H1 (cell line): ENCODE measurements at regions not wholly inside any gene's neighbourhood (a gene's known extent, or its start where the extent isn't known, plus 50 kb on each side); places are given as distances from the start of the nearest gene placed in this dataset.

Experiments used
- CTCF ChIA-PET: fragments of 300-600 bp; sonication (Branson Sonifier 250); formaldehyde crosslinking; loops from one replicate; lab custom pipeline; 2021; ENCODE audit not compliant: partially characterized antibody; lab: Charles Lee
- POLR2A ChIA-PET: fragments of 300-600 bp; sonication (Branson Sonifier 250); formaldehyde crosslinking; loops from one replicate; lab custom pipeline; 2021; ENCODE audit warnings: inconsistent platforms; ENCODE audit not compliant: partially characterized antibody; lab: Charles Lee
- DNase-seq, 2 experiments: peaks; one replicate each; pipeline versions ENCODE4 v3.0.0 to v3.0.0-alpha.2; 2010 to 2022; ENCODE audit warnings: low spot score in 2 of 2, low read depth in 1 of 2, mixed read lengths in 1 of 2
- FAIRE-seq: peaks from 2 replicates; lab custom pipeline; 2011; peaks lifted over from hg19 to GRCh38; lab: Jason Lieb, UNC
- H2AFZ ChIP-seq: 2 replicates; pipeline ENCODE4 v1.8.1; 2012; ENCODE audit warnings: low read length, inconsistent platforms
- H2AK5ac ChIP-seq: 2 replicates; pipeline ENCODE4 v1.6.1; 2013; ENCODE audit warnings: low read depth, low read length
- H2BK120ac ChIP-seq: replicated peaks from 2 replicates; pipeline ENCODE3; 2013; ENCODE audit warnings: low read depth, low read length, inconsistent platforms
- H2BK12ac ChIP-seq: 2 replicates; pipeline ENCODE4 v1.6.1; 2013; ENCODE audit warnings: low read depth, low read length
- H2BK15ac ChIP-seq: 2 replicates; pipeline ENCODE4 v1.6.1; 2013; ENCODE audit warnings: low read length
- H2BK20ac ChIP-seq: 2 replicates; pipeline ENCODE4 v1.6.1; 2013; ENCODE audit warnings: low read length
- H2BK5ac ChIP-seq: 2 replicates; pipeline ENCODE4 v1.6.1; 2013; ENCODE audit warnings: low read depth, low read length
- H3K14ac ChIP-seq: 2 replicates; pipeline ENCODE4 v1.6.1; 2013; ENCODE audit warnings: inconsistent platforms; ENCODE audit not compliant: insufficient read length
- H3K18ac ChIP-seq: 2 replicates; pipeline ENCODE4 v1.6.1; 2013; ENCODE audit warnings: low read length; ENCODE audit errors: extremely low read depth
- H3K23ac ChIP-seq: 2 replicates; pipeline ENCODE4 v1.6.1; 2013; ENCODE audit warnings: inconsistent platforms; ENCODE audit not compliant: insufficient read length
- H3K23me2 ChIP-seq: 2 replicates; pipeline ENCODE4 v1.6.1; 2013; ENCODE audit warnings: low read depth, low read length
- H3K27ac ChIP-seq: 2 replicates; pipeline ENCODE4 v1.6.1; 2011; ENCODE audit warnings: low read depth, low read length, inconsistent platforms
- H3K27me3 ChIP-seq, 4 experiments: replicated peaks in 1 of 4; 1 replicate in 1 of 4; 2 replicates in 3 of 4; pipeline versions ENCODE4 v1.6.1 to v1.8.1; 2011 to 2013; ENCODE audit warnings: low read length in 3 of 4, mild to moderate bottlenecking in 3 of 4, inconsistent platforms in 2 of 4, mixed read lengths in 2 of 4, moderate library complexity in 1 of 4; ENCODE audit not compliant: control insufficient read depth in 3 of 4, insufficient read depth in 3 of 4; ENCODE audit errors: extremely low read depth in 1 of 4
- H3K36me3 ChIP-seq, 4 experiments: 2 replicates each; pipeline versions ENCODE4 v1.6.1 to v1.8.1; 2011 to 2013; ENCODE audit warnings: mild to moderate bottlenecking in 4 of 4, low read length in 3 of 4, moderate library complexity in 2 of 4, control low read depth in 1 of 4, inconsistent platforms in 1 of 4; ENCODE audit not compliant: insufficient read depth in 4 of 4, control insufficient read depth in 2 of 4
- H3K4ac ChIP-seq: replicated peaks from 2 replicates; pipeline ENCODE3; 2013; ENCODE audit warnings: low read length, low read depth, mixed read lengths, inconsistent platforms; ENCODE audit not compliant: insufficient read length
- H3K4me1 ChIP-seq, 4 experiments: replicated peaks in 1 of 4; 1 replicate in 1 of 4; 2 replicates in 3 of 4; pipeline versions ENCODE4 v1.6.1 to v1.8.1; 2011 to 2013; ENCODE audit warnings: low read length in 3 of 4, inconsistent platforms in 2 of 4, mixed read lengths in 1 of 4; ENCODE audit not compliant: insufficient read depth in 4 of 4, control insufficient read depth in 3 of 4
- H3K4me2 ChIP-seq, 2 experiments: 2 replicates each; pipeline versions ENCODE4 v1.6.1 to v1.8.1; 2011 to 2013; ENCODE audit warnings: low read depth in 2 of 2, low read length in 2 of 2, control low read depth in 1 of 2, inconsistent platforms in 1 of 2, mild to moderate bottlenecking in 1 of 2; ENCODE audit not compliant: insufficient read depth in 1 of 2
- H3K4me3 ChIP-seq, 4 experiments: fragments of 200-600, 300-600 bp in 1 of 4; sonication (generic), shearing (Covaris generic), sonication (Bioruptor Twin) in 1 of 4; 2 replicates each; pipeline versions ENCODE4 v1.5.1 to v1.8.1; 2011 to 2016; ENCODE audit warnings: low read length in 4 of 4, low read depth in 3 of 4, control low read depth in 2 of 4, inconsistent platforms in 2 of 4, mild to moderate bottlenecking in 2 of 4, mixed read lengths in 1 of 4, moderate library complexity in 1 of 4; ENCODE audit not compliant: insufficient read depth in 2 of 4; ENCODE audit errors: extremely low read depth in 1 of 4
- H3K56ac ChIP-seq: replicated peaks from 2 replicates; pipeline ENCODE3; 2013; ENCODE audit warnings: low read depth, mild to moderate bottlenecking, mixed read lengths, low read length, inconsistent platforms; ENCODE audit not compliant: insufficient read length
- H3K79me1 ChIP-seq: 2 replicates; pipeline ENCODE4 v1.6.1; 2013; ENCODE audit warnings: low read depth, low read length, control low read depth
- H3K79me2 ChIP-seq, 2 experiments: 2 replicates each; pipeline versions ENCODE4 v1.6.1 to v1.8.1; 2012 to 2013; ENCODE audit warnings: low read length in 2 of 2, mild to moderate bottlenecking in 2 of 2, inconsistent platforms in 1 of 2; ENCODE audit not compliant: insufficient read depth in 2 of 2, control insufficient read depth in 1 of 2
- H3K9ac ChIP-seq, 4 experiments: replicated peaks in 1 of 4; 1 replicate in 1 of 4; 2 replicates in 3 of 4; pipeline versions ENCODE4 v1.6.1 to v1.8.1; 2011 to 2013; ENCODE audit warnings: low read depth in 3 of 4, low read length in 3 of 4, control low read depth in 2 of 4, mild to moderate bottlenecking in 2 of 4, moderate library complexity in 2 of 4, inconsistent platforms in 1 of 4; ENCODE audit errors: extremely low read depth in 1 of 4
- H3K9me3 ChIP-seq, 2 experiments: 2 replicates each; pipeline versions ENCODE4 v1.6.1 to v1.8.1; 2012 to 2013; ENCODE audit warnings: mild to moderate bottlenecking in 2 of 2, moderate library complexity in 2 of 2, control low read depth in 1 of 2, inconsistent platforms in 1 of 2, low read depth in 1 of 2, low read length in 1 of 2, mixed read lengths in 1 of 2; ENCODE audit not compliant: insufficient read depth in 2 of 2
- H4K20me1 ChIP-seq, 2 experiments: replicated peaks in 1 of 2; 2 replicates each; pipeline versions ENCODE3 to v1.8.1; 2011 to 2013; ENCODE audit warnings: inconsistent platforms in 2 of 2, low read length in 2 of 2, mild to moderate bottlenecking in 1 of 2; ENCODE audit not compliant: insufficient read depth in 2 of 2, control insufficient read depth in 1 of 2
- H4K5ac ChIP-seq: 2 replicates; pipeline ENCODE4 v1.6.1; 2013; ENCODE audit warnings: low read length, low read depth, mixed read lengths, inconsistent platforms; ENCODE audit not compliant: insufficient read length
- H4K8ac ChIP-seq: 2 replicates; pipeline ENCODE4 v1.8.0; 2013; ENCODE audit warnings: mild to moderate bottlenecking, moderate library complexity, low read length, inconsistent platforms; ENCODE audit not compliant: insufficient read depth; ENCODE audit errors: extremely low read depth
- H4K91ac ChIP-seq: replicated peaks from 2 replicates; pipeline ENCODE3; 2013; ENCODE audit warnings: low read length, mixed read lengths, inconsistent platforms; ENCODE audit not compliant: insufficient read length
- BRCA1 ChIP-seq: IDR thresholded peaks from 2 replicates; pipeline ENCODE4 v1.6.1; 2012; ENCODE audit warnings: low read depth, low read length, improper control_type of control experiment
- CEBPB ChIP-seq: IDR thresholded peaks from 2 replicates; pipeline ENCODE4 v1.6.1; 2012; ENCODE audit warnings: low read depth, low read length
- CREB1 ChIP-seq: IDR thresholded peaks from 2 replicates; pipeline ENCODE4 v1.6.1; 2012; ENCODE audit warnings: inconsistent platforms
- CTBP2 ChIP-seq: IDR thresholded peaks from 2 replicates; pipeline ENCODE4 v1.7.0; 2011; ENCODE audit warnings: borderline replicate concordance, mild to moderate bottlenecking, moderate library complexity, mixed read lengths, low read length; ENCODE audit not compliant: insufficient read depth, insufficient read length
- KDM1A ChIP-seq: fragments of 200-600, 300-600 bp; sonication (generic); IDR thresholded peaks from 2 replicates; pipeline ENCODE4 v1.7.1; 2016; ENCODE audit warnings: mild to moderate bottlenecking, low read length, borderline replicate concordance
- SP1 ChIP-seq: IDR thresholded peaks from 2 replicates; pipeline ENCODE4 v1.6.1; 2011; ENCODE audit warnings: low read depth, low read length
- WGBS, 2 experiments: shearing (Covaris generic) in 1 of 2; methylation state at CpG; one replicate each; pipeline versions ENCODE4 v1.1.6 to v1.1.7; 2013 to 2015; ENCODE audit warnings: low lambda C conversion rate in 2 of 2, mixed read lengths in 2 of 2, inconsistent platforms in 1 of 2, low coverage in 1 of 2, missing lambda C conversion rate in 1 of 2; ENCODE audit not compliant: insufficient replicate concordance in 2 of 2, insufficient coverage in 1 of 2, insufficient read length in 1 of 2; ENCODE audit errors: extremely low coverage in 1 of 2, missing lambda C conversion rate in 1 of 2; 5-methylcytosine and 5-hydroxymethylcytosine counted together

- Histone ChIP-seq H3K27me3 (no peaks in the 10 kb centered on the region), H4K20me1 (no peaks in the 10 kb centered on the region), H2BK120ac (no peak overlapping the region), H2AFZ (no peak overlapping the region), H4K8ac (no peak overlapping the region), H3K14ac (no peak overlapping the region), H3K36me3 (no peaks in the 10 kb centered on the region), H3K79me1 (no peaks in the 10 kb centered on the region), H2BK15ac (no peak overlapping the region), H2BK20ac (no peak overlapping the region), H3K4me3 (no peak overlapping the region), H2AK5ac (no peak overlapping the region), H3K23ac (no peak overlapping the region), H3K4ac (no peak overlapping the region), H3K56ac (no peak overlapping the region), H4K91ac (no peak overlapping the region), H3K9ac (no peak overlapping the region), H3K9me3 (no peaks in the 10 kb centered on the region), H3K79me2 (no peaks in the 10 kb centered on the region), H2BK12ac (no peak overlapping the region), H3K27ac (no peak overlapping the region), H4K5ac (no peak overlapping the region), H2BK5ac (no peak overlapping the region), H3K23me2 (no peaks in the 10 kb centered on the region), H3K18ac (no peak overlapping the region), H3K4me1 (no peaks in the 10 kb centered on the region), H3K4me2 (no peak overlapping the region)
- POLR2A ChIA-PET, result no interaction called here
- no peak for TF ChIP-seq CREB1
- TF ChIP-seq CEBPB, result no peak
- TF ChIP-seq KDM1A, result no peak
- no peak for TF ChIP-seq BRCA1
- TF ChIP-seq CTBP2, result no peak
- TF ChIP-seq SP1, result no peak
- WGBS, 2 experiments, result 86% methylated on average over 3 of the region's 3 CpGs; no CpG with 5 or more reads in 1 of the 2 experiments
- CTCF ChIA-PET, result interaction anchor here (2.6 kb wide), 1 partner anchor 13 kb away, joined by 17 read pairs; no protein-coding TSS in a partner anchor
- DNase-seq (no peak), FAIRE-seq (no peak)
These were observed 313.7 kb upstream of the SYT1 start for GRCh38 chr12:78550831-78551230.
